DOHH2 (cell line): ENCODE measurements at regions not wholly inside any gene's neighbourhood (a gene's known extent, or its start where the extent isn't known, plus 50 kb on each side); places are given as distances from the start of the nearest gene placed in this dataset.

Experiments used
- CTCF ChIP-seq: fragments of 200-600 bp; sonication (generic); IDR thresholded peaks from one replicate; pipeline ENCODE4 v1.5.1; 2014; ENCODE audit warnings: antibody characterized with exemption, mild to moderate bottlenecking, low read depth, low read length; ENCODE audit not compliant: poor library complexity, severe bottlenecking
- EZH2phosphoT487 ChIP-seq: fragments of 200-600 bp; sonication (generic); IDR thresholded peaks from 2 replicates; pipeline ENCODE4 v1.6.1; 2017; ENCODE audit warnings: borderline replicate concordance, mild to moderate bottlenecking, antibody characterized with exemption, low read length, moderate library complexity, mixed read lengths

GRCh38 chr11:70542406-70542805 lies 144.1 kb downstream of the CTTN start:
- TF ChIP-seq CTCF (no peak), EZH2phosphoT487 (no peak)
